ENCODE measurements at regions not wholly inside any gene's neighbourhood (a gene's known extent, or its start where the extent isn't known, plus 50 kb on each side); places are given as distances from the start of the nearest gene placed in this dataset.

GRCh38 chr3:76985645-76986044 lies 54.3 kb upstream of the ROBO2 start:
- Mint-ChIP-seq H3K27ac (ENCODE audit: unreplicated experiment) (no peak overlapping the region), H3K4me3 (ENCODE audit: unreplicated experiment) (no peak overlapping the region), H3K27me3 (ENCODE audit: unreplicated experiment) (no peaks in the 10 kb centered on the region), H3K9me3 (ENCODE audit: unreplicated experiment) (no peaks in the 10 kb centered on the region), H3K36me3 (ENCODE audit: unreplicated experiment) (no peaks in the 10 kb centered on the region), H3K4me1 (ENCODE audit: unreplicated experiment) (peaks cover 1% of the 10 kb centered on the region)
- DNase-seq (ENCODE audit: extremely low spot score, unreplicated experiment), result no peak
- no peak for TF ChIP-seq CTCF (IDR thresholded peaks at IDR 0.05)

- Mint-ChIP-seq H3K4me3 (ENCODE audit: unreplicated experiment) (no peak overlapping the region), H3K27ac (ENCODE audit: unreplicated experiment) (no peak overlapping the region), H3K36me3 (ENCODE audit: unreplicated experiment) (no peaks in the 10 kb centered on the region), H3K9me3 (ENCODE audit: unreplicated experiment) (no peaks in the 10 kb centered on the region), H3K4me1 (ENCODE audit: unreplicated experiment) (peaks cover 1% of the 10 kb centered on the region), H3K27me3 (ENCODE audit: unreplicated experiment) (no peaks in the 10 kb centered on the region)
- no peak for TF ChIP-seq CTCF (IDR thresholded peaks at IDR 0.05)
- no peak for DNase-seq (ENCODE audit: extremely low spot score, unreplicated experiment)
Observed at GRCh38 chr3:76986876-76987474, 52.9 kb upstream of the ROBO2 start.

Measured in osteocyte (in vitro differentiated cells).